ENCODE measurements at regions not wholly inside any gene's neighbourhood (a gene's known extent, or its start where the extent isn't known, plus 50 kb on each side); places are given as distances from the start of the nearest gene placed in this dataset.

DNA sequence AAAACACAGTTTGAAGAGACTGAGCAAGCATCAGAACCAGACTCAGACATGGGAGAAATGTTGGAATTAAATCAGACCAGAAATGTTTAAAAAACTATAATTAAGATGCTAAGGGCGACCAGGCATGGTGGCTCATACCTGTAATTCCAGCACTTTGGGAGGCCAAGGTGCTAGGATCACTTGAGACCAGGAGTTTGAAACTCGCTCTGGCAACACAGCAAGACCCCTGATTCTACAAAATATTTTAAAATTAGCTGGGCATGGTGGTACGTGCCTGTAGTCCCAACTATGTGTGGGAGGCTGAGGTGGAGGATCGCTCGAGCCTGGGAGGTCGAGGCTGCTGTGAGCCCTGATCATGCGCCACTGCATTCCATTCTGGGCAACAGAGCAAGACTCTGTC, 160.3 kb downstream of the COPRS start:
- TF ChIP-seq, protein P1, sequence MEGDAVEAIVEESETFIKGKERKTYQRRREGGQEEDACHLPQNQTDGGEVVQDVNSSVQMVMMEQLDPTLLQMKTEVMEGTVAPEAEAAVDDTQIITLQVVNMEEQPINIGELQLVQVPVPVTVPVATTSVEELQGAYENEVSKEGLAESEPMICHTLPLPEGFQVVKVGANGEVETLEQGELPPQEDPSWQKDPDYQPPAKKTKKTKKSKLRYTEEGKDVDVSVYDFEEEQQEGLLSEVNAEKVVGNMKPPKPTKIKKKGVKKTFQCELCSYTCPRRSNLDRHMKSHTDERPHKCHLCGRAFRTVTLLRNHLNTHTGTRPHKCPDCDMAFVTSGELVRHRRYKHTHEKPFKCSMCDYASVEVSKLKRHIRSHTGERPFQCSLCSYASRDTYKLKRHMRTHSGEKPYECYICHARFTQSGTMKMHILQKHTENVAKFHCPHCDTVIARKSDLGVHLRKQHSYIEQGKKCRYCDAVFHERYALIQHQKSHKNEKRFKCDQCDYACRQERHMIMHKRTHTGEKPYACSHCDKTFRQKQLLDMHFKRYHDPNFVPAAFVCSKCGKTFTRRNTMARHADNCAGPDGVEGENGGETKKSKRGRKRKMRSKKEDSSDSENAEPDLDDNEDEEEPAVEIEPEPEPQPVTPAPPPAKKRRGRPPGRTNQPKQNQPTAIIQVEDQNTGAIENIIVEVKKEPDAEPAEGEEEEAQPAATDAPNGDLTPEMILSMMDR (IDR thresholded peaks at IDR 0.05; ENCODE audit: low read length) = no peak
- no peak for TF ChIP-seq EZH2 (optimal IDR thresholded peaks at IDR 0.05; ENCODE audit: low read depth, low read length)
- TF ChIP-seq EZH2phosphoT487 (IDR thresholded peaks at IDR 0.05; ENCODE audit: low read length) = no peak
